KMS-11 (cell line): ENCODE measurements at regions not wholly inside any gene's neighbourhood (a gene's known extent, or its start where the extent isn't known, plus 50 kb on each side); places are given as distances from the start of the nearest gene placed in this dataset.

Source experiments
- H2AFZ ChIP-seq: fragments of 200-600 bp; sonication (generic); 2 replicates; pipeline ENCODE4 v1.6.1; 2016; ENCODE audit warnings: antibody characterized with exemption, mixed run types, low read depth
- H3K27ac ChIP-seq: fragments of 200-600 bp; sonication (generic); 2 replicates; pipeline ENCODE4 v1.6.1; 2016; ENCODE audit warnings: mild to moderate bottlenecking, mixed run types
- H3K27me3 ChIP-seq: fragments of 200-600 bp; sonication (generic); 2 replicates; pipeline ENCODE4 v1.6.1; 2017; ENCODE audit warnings: mild to moderate bottlenecking, low read depth, mixed run types, moderate library complexity; ENCODE audit not compliant: insufficient read depth
- H3K36me3 ChIP-seq: fragments of 200-600 bp; sonication (generic); 2 replicates; pipeline ENCODE4 v1.6.1; 2017; ENCODE audit warnings: mild to moderate bottlenecking, mixed run types; ENCODE audit not compliant: insufficient read depth
- H3K4me1 ChIP-seq: fragments of 200-600 bp; sonication (generic); 2 replicates; pipeline ENCODE4 v1.6.1; 2016; ENCODE audit warnings: mild to moderate bottlenecking, low read depth, mixed run types; ENCODE audit not compliant: poor library complexity, severe bottlenecking
- H3K4me2 ChIP-seq: fragments of 200-600 bp; sonication (generic); 2 replicates; pipeline ENCODE4 v1.7.0; 2016; ENCODE audit warnings: mild to moderate bottlenecking, mixed run types
- H3K4me3 ChIP-seq: fragments of 200-600 bp; sonication (generic); IDR thresholded peaks from 2 replicates; pipeline ENCODE4 v1.6.1; 2017; ENCODE audit warnings: low read depth, low read length, mixed read lengths; ENCODE audit not compliant: insufficient read depth
- H3K79me2 ChIP-seq: fragments of 200-600 bp; sonication (generic); 2 replicates; pipeline ENCODE4 v1.6.1; 2016; ENCODE audit warnings: low read depth, mixed run types; ENCODE audit not compliant: insufficient read depth
- H3K9ac ChIP-seq: fragments of 200-600 bp; sonication (generic); 2 replicates; pipeline ENCODE4 v1.6.1; 2016; ENCODE audit warnings: mild to moderate bottlenecking, mixed run types
- H4K20me1 ChIP-seq: fragments of 200-600 bp; sonication (generic); 2 replicates; pipeline ENCODE4 v1.6.1; 2016; ENCODE audit warnings: mild to moderate bottlenecking, mixed run types; ENCODE audit not compliant: insufficient read depth
- TF ChIP-seq, protein P1 (sequence below): fragments of 200-600 bp; sonication (generic); conservative IDR thresholded peaks from 2 replicates; pipeline ENCODE4 v1.6.1; 2017; ENCODE audit warnings: low read depth, mild to moderate bottlenecking, antibody characterized with exemption, low read length, moderate library complexity, mixed read lengths

DNA sequence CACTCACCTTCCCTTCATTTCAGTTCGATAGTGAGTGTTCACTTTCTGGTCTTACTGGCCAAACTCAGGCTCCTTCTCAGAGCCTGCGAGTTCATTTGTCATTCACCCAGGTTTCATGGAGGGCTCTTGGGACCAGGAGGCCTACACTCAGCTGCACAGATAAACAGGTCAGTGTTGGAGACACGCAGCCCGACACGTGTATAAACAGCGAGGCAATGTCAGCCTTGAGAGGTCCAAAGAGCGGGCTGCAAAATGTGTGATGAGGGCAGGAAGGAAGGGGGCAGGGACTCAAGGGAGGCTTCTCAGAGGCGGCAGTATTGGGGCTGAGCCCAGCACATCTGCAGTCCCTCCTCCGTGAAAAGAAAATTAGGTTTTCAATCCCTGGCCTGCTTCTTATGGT, 82.6 kb upstream of the ZNF618 start:
- H4K20me1 ChIP-seq, result no peaks in the 10 kb centered on the region
- no peak overlapping the region for H2AFZ ChIP-seq
- no peaks in the 10 kb centered on the region for H3K27me3 ChIP-seq
- no peaks in the 10 kb centered on the region for H3K4me1 ChIP-seq
- no peak overlapping the region for H3K9ac ChIP-seq
- no peak overlapping the region for H3K27ac ChIP-seq
- TF ChIP-seq, protein P1, sequence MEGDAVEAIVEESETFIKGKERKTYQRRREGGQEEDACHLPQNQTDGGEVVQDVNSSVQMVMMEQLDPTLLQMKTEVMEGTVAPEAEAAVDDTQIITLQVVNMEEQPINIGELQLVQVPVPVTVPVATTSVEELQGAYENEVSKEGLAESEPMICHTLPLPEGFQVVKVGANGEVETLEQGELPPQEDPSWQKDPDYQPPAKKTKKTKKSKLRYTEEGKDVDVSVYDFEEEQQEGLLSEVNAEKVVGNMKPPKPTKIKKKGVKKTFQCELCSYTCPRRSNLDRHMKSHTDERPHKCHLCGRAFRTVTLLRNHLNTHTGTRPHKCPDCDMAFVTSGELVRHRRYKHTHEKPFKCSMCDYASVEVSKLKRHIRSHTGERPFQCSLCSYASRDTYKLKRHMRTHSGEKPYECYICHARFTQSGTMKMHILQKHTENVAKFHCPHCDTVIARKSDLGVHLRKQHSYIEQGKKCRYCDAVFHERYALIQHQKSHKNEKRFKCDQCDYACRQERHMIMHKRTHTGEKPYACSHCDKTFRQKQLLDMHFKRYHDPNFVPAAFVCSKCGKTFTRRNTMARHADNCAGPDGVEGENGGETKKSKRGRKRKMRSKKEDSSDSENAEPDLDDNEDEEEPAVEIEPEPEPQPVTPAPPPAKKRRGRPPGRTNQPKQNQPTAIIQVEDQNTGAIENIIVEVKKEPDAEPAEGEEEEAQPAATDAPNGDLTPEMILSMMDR, result no peak
- H3K4me3 ChIP-seq, result no peak overlapping the region
- no peaks in the 10 kb centered on the region for H3K79me2 ChIP-seq
- no peaks in the 10 kb centered on the region for H3K36me3 ChIP-seq
- no peak overlapping the region for H3K4me2 ChIP-seq

DNA sequence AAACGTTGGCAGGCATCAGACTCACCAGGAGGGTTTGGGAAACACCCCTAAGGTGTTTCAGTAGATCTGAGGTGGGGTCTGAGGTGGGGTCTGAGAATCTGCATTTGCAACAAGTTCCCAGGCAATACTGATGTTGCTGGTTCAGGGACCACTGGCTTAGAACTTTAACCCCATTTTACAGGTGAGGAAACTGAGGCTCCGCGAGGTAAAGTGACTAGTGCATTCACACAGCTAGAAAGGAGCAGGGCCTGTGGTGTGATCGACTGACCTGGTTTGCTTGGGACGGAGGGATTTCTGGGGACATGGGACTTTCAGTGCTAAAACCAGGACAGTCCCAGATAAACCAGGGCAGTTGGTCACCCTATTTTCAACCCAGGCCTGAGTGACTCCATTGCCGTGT, 81.4 kb upstream of the ZNF618 start:
- Histone ChIP-seq H2AFZ (no peak overlapping the region), H3K27me3 (no peaks in the 10 kb centered on the region), H3K36me3 (no peaks in the 10 kb centered on the region), H3K4me3 (no peak overlapping the region), H3K79me2 (no peaks in the 10 kb centered on the region), H3K27ac (no peak overlapping the region), H4K20me1 (no peaks in the 10 kb centered on the region), H3K9ac (no peak overlapping the region), H3K4me1 (no peaks in the 10 kb centered on the region), H3K4me2 (no peak overlapping the region)
- TF ChIP-seq, protein P1, result no peak

DNA sequence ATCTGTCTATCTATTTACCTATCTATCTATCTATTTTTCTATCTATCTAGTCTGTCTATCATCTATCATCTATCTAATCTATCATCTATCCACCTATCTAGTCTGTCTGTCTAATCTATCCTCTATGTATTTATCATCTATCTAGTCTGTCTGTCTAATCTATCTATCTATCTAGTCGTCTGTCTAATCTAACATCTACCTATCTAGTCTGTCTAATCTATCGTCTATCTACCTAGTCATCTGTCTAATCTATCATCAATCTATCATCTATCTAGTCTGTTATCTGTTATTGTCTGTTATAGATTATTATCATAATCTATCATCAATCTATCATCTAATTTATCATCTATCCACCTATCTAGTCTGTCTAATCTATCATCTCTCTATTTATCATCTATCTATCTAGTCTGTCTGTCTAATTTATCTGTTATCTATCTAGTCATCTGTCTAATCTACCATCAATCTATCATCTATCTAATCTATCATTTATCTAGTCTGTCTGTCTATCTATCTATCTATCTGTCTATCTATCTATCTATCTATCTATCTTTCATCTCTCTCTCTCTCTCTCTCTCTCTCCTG, 80.2 kb upstream of the ZNF618 start:
- Histone ChIP-seq H3K79me2 (no peaks in the 10 kb centered on the region), H3K4me3 (no peak overlapping the region), H3K27me3 (no peaks in the 10 kb centered on the region), H2AFZ (no peak overlapping the region), H3K4me2 (no peak overlapping the region), H3K4me1 (no peaks in the 10 kb centered on the region), H3K36me3 (no peaks in the 10 kb centered on the region), H4K20me1 (no peaks in the 10 kb centered on the region), H3K9ac (no peak overlapping the region), H3K27ac (no peak overlapping the region)
- TF ChIP-seq, protein P1, result no peak

DNA sequence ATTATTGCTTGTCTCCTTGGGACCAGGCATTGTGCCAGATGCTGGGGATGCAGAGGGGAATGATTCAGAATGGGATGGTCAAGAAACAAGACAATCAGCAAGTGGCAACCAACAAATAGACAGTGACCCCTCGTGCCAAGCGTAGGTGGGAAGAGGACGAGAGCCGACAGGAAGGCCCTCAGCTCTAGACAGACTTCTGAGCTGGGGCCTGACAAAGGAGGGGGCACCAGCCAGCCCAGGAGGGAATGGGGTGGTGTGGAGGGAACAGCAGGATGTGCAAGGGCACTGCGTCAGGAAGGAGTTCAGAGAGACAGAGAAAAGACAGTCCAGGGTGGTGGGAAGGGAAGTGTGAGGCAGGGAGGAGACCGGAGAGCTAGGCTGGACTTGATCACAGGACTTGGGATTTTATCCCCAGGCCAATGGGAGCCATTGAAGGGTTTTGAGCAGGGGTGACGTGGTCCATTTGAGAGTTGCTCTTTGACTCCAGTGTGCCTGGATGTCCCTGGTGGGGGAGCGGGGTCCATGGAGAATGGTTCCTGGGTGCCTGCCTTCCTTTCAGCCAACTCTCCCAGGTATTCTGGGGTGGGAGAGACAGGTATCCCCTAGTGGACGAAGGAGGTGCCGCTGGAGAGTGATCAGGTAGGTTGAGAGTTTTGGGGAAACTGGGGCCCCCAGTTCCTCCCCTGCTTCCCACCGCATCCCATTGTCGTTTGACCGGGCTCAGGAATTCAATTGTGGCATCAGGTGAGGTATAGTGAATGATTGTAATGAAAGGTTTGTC, 79.3 kb upstream of the ZNF618 start:
- no peak overlapping the region for H3K27ac ChIP-seq
- H3K79me2 ChIP-seq, result no peaks in the 10 kb centered on the region
- no peak overlapping the region for H3K4me3 ChIP-seq
- H3K27me3 ChIP-seq, result no peaks in the 10 kb centered on the region
- H4K20me1 ChIP-seq, result no peaks in the 10 kb centered on the region
- no peaks in the 10 kb centered on the region for H3K36me3 ChIP-seq
- no peak overlapping the region for H3K9ac ChIP-seq
- no peaks in the 10 kb centered on the region for H3K4me1 ChIP-seq
- H3K4me2 ChIP-seq, result no peak overlapping the region
- TF ChIP-seq, protein P1, result no peak
- H2AFZ ChIP-seq, result no peak overlapping the region
